ENCODE measurements at regions not wholly inside any gene's neighbourhood (a gene's known extent, or its start where the extent isn't known, plus 50 kb on each side); places are given as distances from the start of the nearest gene placed in this dataset.

- Histone ChIP-seq H3K27me3 (ENCODE audit: insufficient read depth, low read length, poor library complexity, severe bottlenecking) (no peaks in the 10 kb centered on the region), H3K79me2 (ENCODE audit: insufficient read depth, low read length) (peaks cover 6% of the 10 kb centered on the region; the same call in 1 of the 2 replicates), H3K4me3 (ENCODE audit: low read length, poor library complexity, severe bottlenecking) (no peak overlapping the region), H3K9ac (ENCODE audit: low read depth, low read length, poor library complexity, severe bottlenecking) (no peak overlapping the region), H2AFZ (ENCODE audit: low read length) (no peak overlapping the region), H3K9me3 (ENCODE audit: insufficient read depth, low read depth, low read length) (peaks cover 12% of the 10 kb centered on the region; the same call in 1 of the 2 replicates), H3K4me2 (ENCODE audit: low read depth, low read length, poor library complexity, severe bottlenecking) (no peak overlapping the region), H3F3A (ENCODE audit: low read depth) (peaks cover 3% of the 10 kb centered on the region; the same call in 1 of the 2 replicates), H3K36me3 (ENCODE audit: insufficient read depth, low read length) (peaks cover 4% of the 10 kb centered on the region; the same call in 1 of the 2 replicates), H3K9me2 (replicated peaks; ENCODE audit: low read depth, low read length) (no peaks in the 10 kb centered on the region), H3K4me1 (ENCODE audit: insufficient read depth, low read length, poor library complexity, severe bottlenecking) (peaks cover 40% of the 10 kb centered on the region), H4K20me1 (ENCODE audit: insufficient read depth, low read length, poor library complexity, severe bottlenecking) (no peaks in the 10 kb centered on the region)
- no peak for TF ChIP-seq CTCF (conservative IDR thresholded peaks at IDR 0.05; ENCODE audit: low read length)
- no peak for TF ChIP-seq EZH2phosphoT487 (IDR thresholded peaks at IDR 0.05; ENCODE audit: borderline replicate concordance)
Measured at GRCh38 chr16:85537331-85537788, 75.8 kb upstream of the GSE1 start.

- no peaks in the 10 kb centered on the region for H3K27me3 ChIP-seq (ENCODE audit: insufficient read depth, low read length, poor library complexity, severe bottlenecking)
- H3K9ac ChIP-seq (ENCODE audit: low read depth, low read length, poor library complexity, severe bottlenecking), result no peak overlapping the region
- peaks cover 12% of the 10 kb centered on the region; the same call in 1 of the 2 replicates for H3K9me3 ChIP-seq (ENCODE audit: insufficient read depth, low read depth, low read length)
- peaks cover 6% of the 10 kb centered on the region; the same call in 1 of the 2 replicates for H3K79me2 ChIP-seq (ENCODE audit: insufficient read depth, low read length)
- H3K36me3 ChIP-seq (ENCODE audit: insufficient read depth, low read length), result peaks cover 4% of the 10 kb centered on the region; the same call in 1 of the 2 replicates
- peaks cover 3% of the 10 kb centered on the region; the same call in 1 of the 2 replicates for H3F3A ChIP-seq (ENCODE audit: low read depth)
- peaks cover 46% of the 10 kb centered on the region for H3K4me1 ChIP-seq (ENCODE audit: insufficient read depth, low read length, poor library complexity, severe bottlenecking)
- H3K4me3 ChIP-seq (ENCODE audit: low read length, poor library complexity, severe bottlenecking), result no peak overlapping the region
- TF ChIP-seq EZH2phosphoT487 (IDR thresholded peaks at IDR 0.05; ENCODE audit: borderline replicate concordance) (no peak), CTCF (conservative IDR thresholded peaks at IDR 0.05; ENCODE audit: low read length) (no peak)
- H3K9me2 ChIP-seq (replicated peaks; ENCODE audit: low read depth, low read length), result no peaks in the 10 kb centered on the region
- no peak overlapping the region for H2AFZ ChIP-seq (ENCODE audit: low read length)
- H3K4me2 ChIP-seq (ENCODE audit: low read depth, low read length, poor library complexity, severe bottlenecking), result no peak overlapping the region
- H4K20me1 ChIP-seq (ENCODE audit: insufficient read depth, low read length, poor library complexity, severe bottlenecking), result no peaks in the 10 kb centered on the region
Measured at GRCh38 chr16:85537795-85538401, 75.2 kb upstream of the GSE1 start.

- no peak overlapping the region for H3K4me2 ChIP-seq (ENCODE audit: low read depth, low read length, poor library complexity, severe bottlenecking)
- H3K9me3 ChIP-seq (ENCODE audit: insufficient read depth, low read depth, low read length), result peaks cover 12% of the 10 kb centered on the region; the same call in 1 of the 2 replicates
- H3K9me2 ChIP-seq (replicated peaks; ENCODE audit: low read depth, low read length), result no peaks in the 10 kb centered on the region
- H3K79me2 ChIP-seq (ENCODE audit: insufficient read depth, low read length), result peaks cover 9% of the 10 kb centered on the region; the same call in 1 of the 2 replicates
- H3K9ac ChIP-seq (ENCODE audit: low read depth, low read length, poor library complexity, severe bottlenecking), result no peak overlapping the region
- no peak for TF ChIP-seq CTCF (conservative IDR thresholded peaks at IDR 0.05; ENCODE audit: low read length)
- no peak for TF ChIP-seq EZH2phosphoT487 (IDR thresholded peaks at IDR 0.05; ENCODE audit: borderline replicate concordance)
- no peaks in the 10 kb centered on the region for H4K20me1 ChIP-seq (ENCODE audit: insufficient read depth, low read length, poor library complexity, severe bottlenecking)
- no peak overlapping the region for H2AFZ ChIP-seq (ENCODE audit: low read length)
- no peak overlapping the region for H3K4me3 ChIP-seq (ENCODE audit: low read length, poor library complexity, severe bottlenecking)
- peaks cover 3% of the 10 kb centered on the region; the same call in 1 of the 2 replicates for H3F3A ChIP-seq (ENCODE audit: low read depth)
- H3K4me1 ChIP-seq (ENCODE audit: insufficient read depth, low read length, poor library complexity, severe bottlenecking), result peaks cover 54% of the 10 kb centered on the region
- peaks cover 4% of the 10 kb centered on the region; the same call in 1 of the 2 replicates for H3K36me3 ChIP-seq (ENCODE audit: insufficient read depth, low read length)
- H3K27me3 ChIP-seq (ENCODE audit: insufficient read depth, low read length, poor library complexity, severe bottlenecking), result no peaks in the 10 kb centered on the region
Measured at GRCh38 chr16:85539084-85539483, 74.0 kb upstream of the GSE1 start.

All from Loucy (cell line).